Stomach (tissue), 8 donors: ENCODE measurements at regions not wholly inside any gene's neighbourhood (a gene's known extent, or its start where the extent isn't known, plus 50 kb on each side); places are given as distances from the start of the nearest gene placed in this dataset.

ENCODE experiments used
- DNase-seq, 2 donors: peaks; one replicate each; pipeline versions ENCODE4 v3.0.0 to v3.0.0-alpha.2; 2013 to 2019
- H3K27ac ChIP-seq, 5 donors: fragments of 200-600 bp in 4 of 5; sonication (generic) in 4 of 5; one replicate each; pipeline ENCODE4 v1.5.1; 2013 to 2019; ENCODE audit warnings: mild to moderate bottlenecking in 1 of 5, moderate library complexity in 1 of 5
- H3K27me3 ChIP-seq, 3 donors: fragments of 200-600 bp; sonication (generic); one replicate each; pipeline ENCODE4 v1.5.1; 2017 to 2019; ENCODE audit warnings: mixed run types in 1 of 3
- H3K36me3 ChIP-seq, 4 donors: fragments of 200-600 bp; sonication (generic); 1 replicate in 3 of 4; 2 replicates in 1 of 4; pipeline ENCODE4 v1.5.1; 2016 to 2019
- H3K4me1 ChIP-seq, 4 donors: fragments of 200-600 bp; sonication (generic); one replicate each; pipeline ENCODE4 v1.5.1; 2016 to 2019
- H3K4me3 ChIP-seq, 4 donors: fragments of 200-600 bp; sonication (generic) in 3 of 4; one replicate each; pipeline ENCODE4 v1.5.1; 2016 to 2019; ENCODE audit warnings: mild to moderate bottlenecking in 1 of 4
- H3K9me3 ChIP-seq, 4 donors: fragments of 200-600 bp; sonication (generic); one replicate each; pipeline ENCODE4 v1.5.1; 2016 to 2019
- EP300 ChIP-seq: sonication (generic); formaldehyde crosslinking; IDR thresholded peaks from one replicate; pipeline ENCODE4 v1.6.1; 2017; ENCODE audit warnings: antibody characterized with exemption
- POLR2A ChIP-seq, 4 donors: fragments of 450-650 bp; IDR thresholded peaks; one replicate each; pipeline ENCODE4 v1.6.1; 2016; ENCODE audit warnings: antibody characterized with exemption in 4 of 4, control low read depth in 2 of 4, mild to moderate bottlenecking in 1 of 4, moderate library complexity in 1 of 4
- POLR2AphosphoS5 ChIP-seq, 3 donors: sonication (generic); formaldehyde crosslinking; IDR thresholded peaks; one replicate each; pipeline ENCODE4 v1.6.1; 2016; ENCODE audit warnings: antibody characterized with exemption in 3 of 3
- WGBS, 5 donors: extraction: QIAGEN DNeasy Blood & Tissue Kit in 3 of 5; methylation state at CpG; one replicate each; pipeline versions ENCODE4 v1.1.5 to v1.1.7; 2013 to 2018; 5-methylcytosine and 5-hydroxymethylcytosine counted together
- intact Hi-C: fragments of 100-400 bp; cut with DNase I; formaldehyde crosslinking; loops from one replicate; pipeline ENCODE4 v1.15.1; 2023; ENCODE audit warnings: low total_unique reads
- TF ChIP-seq, protein P1 (sequence below), 7 experiments: fragments of 450-650 bp in 4 of 7; fragments of 200-600 bp in 3 of 7; sonication (generic) in 3 of 7; IDR thresholded peaks; one replicate each; pipeline ENCODE4 v1.5.1; 2016 to 2019; ENCODE audit warnings: antibody characterized with exemption in 7 of 7, control low read depth in 2 of 7, mild to moderate bottlenecking in 1 of 7
- donor health status: healthy with polysubstance abuse.
- donor health status: Bipolar disorder and iron deficiency.
- donor health status: healthy.

GRCh38 chrX:145729635-145730034 lies 88.0 kb upstream of the SLITRK2 start:
- Histone ChIP-seq H3K36me3 (no peaks in the 10 kb centered on the region), H3K9me3 (no peaks in the 10 kb centered on the region), H3K27me3 (no peaks in the 10 kb centered on the region), H3K4me3 (no peak overlapping the region), H3K4me1 (no peaks in the 10 kb centered on the region), H3K27ac (no peak overlapping the region)
- intact Hi-C loops = no loop called here
- TF ChIP-seq, protein P1, sequence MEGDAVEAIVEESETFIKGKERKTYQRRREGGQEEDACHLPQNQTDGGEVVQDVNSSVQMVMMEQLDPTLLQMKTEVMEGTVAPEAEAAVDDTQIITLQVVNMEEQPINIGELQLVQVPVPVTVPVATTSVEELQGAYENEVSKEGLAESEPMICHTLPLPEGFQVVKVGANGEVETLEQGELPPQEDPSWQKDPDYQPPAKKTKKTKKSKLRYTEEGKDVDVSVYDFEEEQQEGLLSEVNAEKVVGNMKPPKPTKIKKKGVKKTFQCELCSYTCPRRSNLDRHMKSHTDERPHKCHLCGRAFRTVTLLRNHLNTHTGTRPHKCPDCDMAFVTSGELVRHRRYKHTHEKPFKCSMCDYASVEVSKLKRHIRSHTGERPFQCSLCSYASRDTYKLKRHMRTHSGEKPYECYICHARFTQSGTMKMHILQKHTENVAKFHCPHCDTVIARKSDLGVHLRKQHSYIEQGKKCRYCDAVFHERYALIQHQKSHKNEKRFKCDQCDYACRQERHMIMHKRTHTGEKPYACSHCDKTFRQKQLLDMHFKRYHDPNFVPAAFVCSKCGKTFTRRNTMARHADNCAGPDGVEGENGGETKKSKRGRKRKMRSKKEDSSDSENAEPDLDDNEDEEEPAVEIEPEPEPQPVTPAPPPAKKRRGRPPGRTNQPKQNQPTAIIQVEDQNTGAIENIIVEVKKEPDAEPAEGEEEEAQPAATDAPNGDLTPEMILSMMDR (IDR thresholded peaks at IDR 0.05) = no peak
- no peak for TF ChIP-seq POLR2A (IDR thresholded peaks at IDR 0.05)
- no peak for TF ChIP-seq POLR2AphosphoS5 (IDR thresholded peaks at IDR 0.05)
- no peak for TF ChIP-seq EP300
- DNase-seq = peak in 1 of 2 donors; percentile 4
- 69 to 84% (median 78%) methylated on average over 5 to 6 of the region's 6 CpGs for WGBS, 5 donors

GRCh38 chrX:145735036-145735435 lies 82.6 kb upstream of the SLITRK2 start:
- Histone ChIP-seq H3K4me1 (no peaks in the 10 kb centered on the region), H3K36me3 (no peaks in the 10 kb centered on the region), H3K4me3 (no peak overlapping the region), H3K9me3 (no peaks in the 10 kb centered on the region), H3K27me3 (no peaks in the 10 kb centered on the region), H3K27ac (no peak overlapping the region)
- 30 to 61% (median 55%) methylated on average over 1 of the region's 1 CpG for WGBS, 5 donors
- TF ChIP-seq POLR2A (IDR thresholded peaks at IDR 0.05) (no peak), POLR2AphosphoS5 (IDR thresholded peaks at IDR 0.05) (no peak), EP300 (no peak)
- TF ChIP-seq, protein P1 (IDR thresholded peaks at IDR 0.05) = no peak
- intact Hi-C loops = no loop called here
- DNase-seq = no peak

GRCh38 chrX:145751943-145752342 lies 65.7 kb upstream of the SLITRK2 start:
- TF ChIP-seq, protein P1 (IDR thresholded peaks at IDR 0.05) = no peak
- no peak for TF ChIP-seq POLR2A (IDR thresholded peaks at IDR 0.05)
- no peak for TF ChIP-seq POLR2AphosphoS5 (IDR thresholded peaks at IDR 0.05)
- no peak for TF ChIP-seq EP300
- H3K9me3 ChIP-seq = peaks cover 0 to 21% (median 2%) of the 10 kb centered on the region in 4 donors
- 53 to 80% (median 65%) methylated on average over 2 of the region's 2 CpGs for WGBS, 5 donors
- H3K27ac ChIP-seq = no peak overlapping the region
- no peaks in the 10 kb centered on the region for H3K27me3 ChIP-seq
- intact Hi-C loops = no loop called here
- H3K4me3 ChIP-seq = no peak overlapping the region
- peak in 1 of 2 donors; percentile 5 for DNase-seq
- H3K4me1 ChIP-seq = no peaks in the 10 kb centered on the region
- H3K36me3 ChIP-seq = no peaks in the 10 kb centered on the region
